ENCODE measurements at regions not wholly inside any gene's neighbourhood (a gene's known extent, or its start where the extent isn't known, plus 50 kb on each side); places are given as distances from the start of the nearest gene placed in this dataset.

GRCh38 chr20:23157734-23158133 lies 71.6 kb upstream of the CD93 start:
- no peak for TF ChIP-seq CTCF (IDR thresholded peaks at IDR 0.05)
- TF ChIP-seq ZFX (IDR thresholded peaks at IDR 0.05; ENCODE audit: borderline replicate concordance), result no peak
- no peak overlapping the region for H3K27ac ChIP-seq

GRCh38 chr20:23156842-23157423 lies 70.8 kb upstream of the CD93 start:
- H3K27ac ChIP-seq, result no peak overlapping the region
- TF ChIP-seq ZFX (IDR thresholded peaks at IDR 0.05; ENCODE audit: borderline replicate concordance), result no peak
- no peak for TF ChIP-seq CTCF (IDR thresholded peaks at IDR 0.05)

GRCh38 chr20:23156170-23156841 lies 70.2 kb upstream of the CD93 start:
- TF ChIP-seq CTCF (IDR thresholded peaks at IDR 0.05), result no peak
- TF ChIP-seq ZFX (IDR thresholded peaks at IDR 0.05; ENCODE audit: borderline replicate concordance), result no peak
- no peak overlapping the region for H3K27ac ChIP-seq

GRCh38 chr20:23155141-23155590 lies 69.0 kb upstream of the CD93 start:
- no peak overlapping the region for H3K27ac ChIP-seq

GRCh38 chr20:23153696-23154341 lies 67.7 kb upstream of the CD93 start:
- no peak overlapping the region for H3K27ac ChIP-seq
- TF ChIP-seq ZFX (IDR thresholded peaks at IDR 0.05; ENCODE audit: borderline replicate concordance), result no peak
- no peak for TF ChIP-seq CTCF (IDR thresholded peaks at IDR 0.05)

More at GRCh38 chr20:23155141-23155590, 69.0 kb upstream of the CD93 start:
- TF ChIP-seq ZFX (IDR thresholded peaks at IDR 0.05; ENCODE audit: borderline replicate concordance) (no peak), CTCF (IDR thresholded peaks at IDR 0.05) (no peak)

DNA sequence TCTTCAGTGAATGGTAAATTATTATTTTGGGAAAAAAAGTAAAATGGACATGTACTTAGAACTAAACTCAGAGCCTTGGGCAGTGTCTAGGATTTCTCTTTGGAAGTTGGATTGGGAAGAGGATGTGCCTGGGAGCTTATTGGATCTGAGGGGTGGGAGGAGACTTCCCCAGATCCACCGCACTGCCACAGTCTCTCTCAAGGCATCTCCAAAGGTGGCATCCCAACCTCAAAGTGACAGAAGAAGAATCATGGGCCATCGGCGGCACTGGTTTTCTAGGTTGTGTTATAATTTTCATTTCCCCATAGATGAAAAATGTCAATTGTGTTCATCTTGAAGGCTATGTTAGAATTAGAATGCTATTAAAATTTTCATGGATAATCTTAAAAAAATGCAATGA lies 66.8 kb upstream of the CD93 start:
- TF ChIP-seq CTCF (IDR thresholded peaks at IDR 0.05), result no peak
- H3K27ac ChIP-seq, result no peak overlapping the region

DNA sequence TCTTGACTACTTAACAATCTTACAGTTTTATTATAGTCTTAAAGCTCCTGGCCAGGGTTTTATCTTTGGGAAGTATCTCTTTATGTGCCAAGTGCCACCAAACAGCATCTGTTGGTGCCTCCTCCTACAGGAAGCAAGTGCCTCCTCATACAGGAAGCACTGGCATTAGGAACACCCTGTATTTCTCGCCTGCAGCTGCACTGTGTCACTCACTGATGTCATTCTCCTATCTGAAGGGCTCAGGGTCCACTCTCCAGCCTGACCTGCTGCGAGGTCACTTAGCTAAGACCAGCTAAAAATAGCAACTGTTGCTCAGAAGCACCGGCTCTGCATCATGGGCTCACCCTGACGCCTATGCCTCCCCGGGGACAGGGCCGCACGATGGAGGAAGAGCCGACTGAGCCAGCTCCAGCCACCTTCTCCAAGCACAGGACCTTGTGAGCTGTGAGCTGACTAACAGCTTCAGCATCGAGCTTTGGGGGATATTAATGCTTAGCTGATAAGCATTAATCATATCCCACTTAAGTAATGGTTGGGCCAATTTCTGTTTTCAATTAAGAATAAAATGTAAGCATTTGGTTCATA lies 66.3 kb upstream of the CD93 start:
- no peak overlapping the region for H3K27ac ChIP-seq
- no peak for TF ChIP-seq CTCF (IDR thresholded peaks at IDR 0.05)
- no peak for TF ChIP-seq ZFX (IDR thresholded peaks at IDR 0.05; ENCODE audit: borderline replicate concordance)

Measured in 22Rv1 (cell line).